GM18519 (cell line): ENCODE measurements at regions not wholly inside any gene's neighbourhood (a gene's known extent, or its start where the extent isn't known, plus 50 kb on each side); places are given as distances from the start of the nearest gene placed in this dataset.

Experiments
- ATAC-seq: cut with Tn5 transposase; IDR thresholded peaks from one replicate; pipeline ENCODE4 v1.9.1; 2021; ENCODE audit warnings: mild to moderate bottlenecking, moderate library complexity; ENCODE audit not compliant: unreplicated experiment, low FRiP score

DNA sequence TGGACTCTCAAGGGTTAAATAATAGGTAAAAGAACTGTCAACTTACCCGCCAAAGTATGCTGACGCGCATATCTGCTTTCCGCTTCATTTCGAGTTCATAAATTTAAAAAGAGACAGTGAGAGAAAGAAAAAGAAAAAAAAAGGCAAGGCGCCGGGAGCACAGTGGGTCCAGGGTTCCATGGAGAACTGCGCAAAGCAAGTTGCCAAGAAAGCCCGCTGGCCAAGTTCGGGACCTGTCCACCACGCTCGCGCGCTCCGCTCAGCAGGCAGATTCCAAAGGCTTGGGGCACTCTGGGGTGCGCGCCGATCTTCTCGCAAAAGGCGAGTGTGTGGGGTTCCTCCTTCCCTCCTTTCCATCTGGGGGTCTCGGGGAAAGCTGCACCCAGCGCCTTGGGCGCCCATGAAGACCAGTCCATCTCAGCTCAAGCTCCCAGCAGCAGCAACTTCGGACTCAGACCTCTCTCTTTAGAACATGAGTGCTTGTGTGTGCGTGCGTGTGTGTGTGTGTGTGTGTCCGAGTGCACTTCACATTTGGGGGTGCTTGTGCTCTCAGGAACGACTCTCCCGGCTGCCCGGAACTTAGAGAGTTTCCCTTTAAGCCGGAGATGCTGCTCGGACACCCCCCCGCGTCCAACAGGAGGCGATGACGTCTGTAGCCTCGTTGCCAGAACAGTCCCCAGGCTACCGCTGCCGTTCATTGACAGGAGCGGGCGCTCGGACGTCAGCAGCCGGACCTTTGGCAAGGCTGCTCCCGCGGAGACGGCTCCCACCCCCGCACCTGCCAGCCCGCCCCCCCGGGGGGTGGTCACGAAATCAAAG is 180.0 kb downstream of the TBXT start:
- ATAC-seq, result no peak

DNA sequence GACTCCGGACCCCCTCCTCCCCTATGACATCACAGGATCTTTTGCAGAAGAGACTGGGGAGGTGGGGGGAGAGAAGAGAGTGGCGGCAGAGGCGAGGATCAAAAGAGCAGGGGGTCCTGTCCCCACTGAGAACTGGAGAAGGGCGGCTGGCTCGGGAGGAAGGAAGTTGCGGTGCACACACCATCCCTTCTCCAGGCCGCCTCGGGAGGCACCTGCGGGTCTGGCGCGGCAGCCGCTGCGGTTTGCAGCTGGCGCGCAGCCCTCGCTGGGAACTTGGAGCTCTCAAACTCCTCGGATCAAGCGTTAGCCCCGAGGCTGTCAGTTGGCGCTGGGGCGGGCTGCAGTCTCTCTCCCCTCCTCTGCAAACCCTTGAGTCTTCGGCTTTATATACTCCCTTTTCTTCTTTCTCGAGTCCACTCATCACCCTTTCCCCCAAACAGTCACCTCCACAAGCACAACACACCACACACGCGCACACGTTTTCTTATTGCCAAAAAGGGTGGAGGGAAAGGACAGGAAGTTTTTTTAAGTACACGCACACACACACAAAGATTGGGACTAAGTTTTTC is 180.7 kb downstream of the TBXT start:
- no peak for ATAC-seq

DNA sequence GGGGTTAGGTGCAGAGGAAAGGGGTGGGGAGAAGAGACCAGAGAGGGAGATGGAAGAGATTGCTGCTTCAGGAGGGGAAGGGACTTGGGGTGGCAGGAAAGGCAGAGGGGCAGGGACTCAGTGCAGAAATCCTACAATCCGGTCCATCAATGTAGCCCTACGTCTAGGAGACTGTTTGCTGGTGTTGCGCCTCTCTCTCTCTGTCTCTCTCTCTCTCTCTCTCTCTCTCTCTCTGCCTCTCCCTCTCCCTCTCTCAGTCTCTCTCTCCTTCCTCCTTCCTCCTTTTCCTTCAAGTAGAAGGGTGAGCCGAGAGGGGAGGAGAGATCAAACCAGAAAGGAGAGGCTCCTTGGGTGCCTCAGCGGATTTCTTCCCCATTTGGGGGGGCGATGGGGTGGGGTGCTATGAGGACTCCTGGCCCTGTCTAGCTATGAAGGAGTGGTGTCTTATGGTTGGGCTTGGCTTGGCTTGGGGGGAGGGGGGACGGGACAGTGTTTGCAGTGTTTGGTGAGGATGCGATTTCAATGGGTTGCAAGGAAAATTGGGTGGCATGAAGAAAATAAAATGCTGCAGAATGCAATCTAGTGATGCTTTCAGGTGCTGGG is 181.2 kb downstream of the TBXT start:
- no peak for ATAC-seq

DNA sequence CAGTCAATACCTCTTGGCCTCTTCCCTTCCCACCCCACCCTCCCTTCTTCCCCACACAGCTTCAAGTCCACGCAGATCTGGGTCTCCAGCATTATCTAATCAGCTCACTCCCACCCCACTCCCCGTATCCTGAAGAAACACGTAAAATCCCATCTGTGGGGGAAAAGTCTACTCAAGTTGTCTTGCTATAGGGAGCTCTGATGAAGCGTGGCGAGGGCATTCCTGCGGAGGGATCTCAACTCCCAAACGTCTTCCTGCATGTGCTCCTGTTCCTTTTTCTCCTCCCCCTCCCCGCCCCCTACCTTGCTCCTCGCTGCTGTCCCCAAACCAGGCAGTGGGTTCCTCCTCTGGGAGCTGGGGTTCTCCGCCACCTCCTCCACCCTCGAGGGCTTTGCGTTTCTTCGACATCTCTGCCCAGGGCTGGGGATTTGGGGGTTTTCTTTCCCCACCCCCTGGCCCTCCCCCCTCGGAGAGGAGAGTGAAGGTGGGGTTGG is 181.8 kb downstream of the TBXT start:
- no peak for ATAC-seq

DNA sequence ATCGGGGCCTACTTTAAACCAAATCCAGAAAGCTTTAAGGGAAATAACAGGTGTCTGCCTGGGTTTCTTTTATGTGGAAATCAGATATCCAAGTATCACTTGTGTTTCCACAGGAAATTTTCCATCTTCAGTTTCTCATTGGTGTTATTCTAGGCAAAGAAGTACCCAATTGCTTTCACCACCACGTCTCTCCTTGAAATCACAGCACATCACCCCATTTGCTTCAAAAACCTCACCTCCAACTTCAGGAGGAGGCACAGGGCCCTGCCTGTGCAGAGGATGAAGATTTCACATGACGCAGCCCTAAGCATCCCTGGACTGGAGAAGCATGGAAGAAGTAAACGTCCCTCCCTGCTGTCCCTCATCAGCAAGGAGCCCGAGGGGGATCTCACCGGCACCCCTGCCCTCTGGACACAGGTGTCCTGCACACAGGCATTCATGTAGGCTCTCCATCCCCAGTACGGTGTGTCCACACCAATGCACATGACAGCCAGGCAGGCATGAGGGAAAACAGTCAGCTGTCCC is 182.3 kb downstream of the TBXT start:
- no peak for ATAC-seq

DNA sequence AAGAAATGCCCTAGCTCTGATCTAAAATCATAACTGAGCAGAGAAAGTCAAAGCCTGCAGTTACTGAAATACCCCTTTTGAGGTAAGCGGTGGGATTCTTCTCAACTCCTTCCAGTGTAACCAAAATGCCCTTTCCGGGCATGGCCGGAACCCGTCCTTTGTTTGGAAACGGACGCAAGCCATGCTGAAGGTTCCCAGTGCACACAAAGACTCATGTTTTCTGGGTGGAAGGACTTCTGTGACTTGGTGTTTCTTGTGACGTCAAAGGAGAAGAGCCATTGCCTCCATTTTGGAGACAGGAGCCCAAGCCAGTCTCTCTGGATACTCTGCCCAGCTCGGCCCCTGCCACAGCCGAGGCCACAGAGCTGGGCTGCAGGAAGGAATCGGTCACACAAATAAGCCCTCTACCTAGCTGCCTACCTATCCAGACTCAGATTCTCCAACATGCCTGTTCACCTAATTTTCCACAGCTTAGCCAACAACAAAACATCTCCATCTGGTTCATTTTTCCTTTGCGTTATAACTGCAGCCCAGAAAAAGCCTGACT is 182.8 kb downstream of the TBXT start:
- ATAC-seq, result no peak

DNA sequence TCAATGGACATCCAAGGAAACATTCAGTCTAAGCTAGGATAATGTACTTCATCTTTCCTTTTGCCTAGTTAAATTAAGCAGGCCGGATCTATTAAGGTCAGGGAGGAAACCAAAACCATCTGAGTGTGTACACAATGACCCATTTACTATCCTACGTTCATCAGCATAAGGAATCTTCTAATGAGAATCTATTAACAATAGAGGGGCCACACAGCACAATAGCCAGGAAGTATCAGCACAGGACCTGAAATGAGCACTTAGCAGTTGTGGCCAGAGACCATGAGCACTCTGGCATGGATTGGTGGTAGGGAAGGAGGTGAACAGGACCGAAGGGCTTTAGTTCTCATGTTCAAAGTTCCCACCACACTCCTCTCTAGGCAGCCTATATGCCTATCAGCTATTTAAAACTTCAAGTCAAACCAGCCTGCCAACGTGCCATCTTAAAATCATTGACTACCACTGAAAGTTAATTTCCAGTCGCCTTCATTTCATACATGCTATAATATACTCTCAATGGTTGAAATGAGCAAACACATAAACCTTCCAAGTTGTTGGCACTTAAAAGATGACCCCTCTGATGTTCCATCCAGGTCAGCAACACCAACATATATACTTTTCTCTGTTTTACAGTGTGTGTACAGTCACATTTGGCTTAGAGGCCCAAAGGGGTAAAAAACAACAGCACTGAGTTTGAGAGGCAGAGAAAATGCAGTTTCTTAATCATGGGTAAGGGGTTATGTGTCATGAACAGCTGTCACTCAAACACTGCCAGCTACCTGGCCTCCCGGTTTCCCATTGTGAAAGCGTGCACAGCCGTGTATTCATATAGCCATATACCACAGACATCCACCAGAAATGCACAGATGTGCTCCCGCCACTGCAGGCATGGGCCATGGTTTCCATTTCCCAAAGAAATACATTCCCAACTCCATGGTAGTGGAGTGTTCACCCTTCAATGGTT is 184.3 kb downstream of the TBXT start:
- no peak for ATAC-seq

DNA sequence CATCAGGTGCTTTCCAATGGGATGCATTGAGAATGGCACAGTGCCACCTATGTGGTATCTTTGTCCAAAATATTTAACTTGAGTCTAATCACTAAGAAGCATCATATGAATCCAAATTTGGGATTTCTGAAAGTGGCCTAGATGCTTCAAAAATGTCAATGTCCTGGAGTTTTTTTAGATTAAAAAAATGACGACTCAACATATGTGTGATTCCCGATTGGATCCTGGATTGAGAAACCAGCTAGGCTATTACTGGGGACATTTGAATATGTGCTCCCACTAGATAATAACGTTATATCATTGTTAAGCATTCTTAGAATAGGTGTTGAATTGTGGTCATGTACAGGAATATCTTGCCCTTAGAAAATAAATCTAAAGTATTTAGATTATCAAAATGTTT is 189.2 kb downstream of the TBXT start:
- no peak for ATAC-seq

DNA sequence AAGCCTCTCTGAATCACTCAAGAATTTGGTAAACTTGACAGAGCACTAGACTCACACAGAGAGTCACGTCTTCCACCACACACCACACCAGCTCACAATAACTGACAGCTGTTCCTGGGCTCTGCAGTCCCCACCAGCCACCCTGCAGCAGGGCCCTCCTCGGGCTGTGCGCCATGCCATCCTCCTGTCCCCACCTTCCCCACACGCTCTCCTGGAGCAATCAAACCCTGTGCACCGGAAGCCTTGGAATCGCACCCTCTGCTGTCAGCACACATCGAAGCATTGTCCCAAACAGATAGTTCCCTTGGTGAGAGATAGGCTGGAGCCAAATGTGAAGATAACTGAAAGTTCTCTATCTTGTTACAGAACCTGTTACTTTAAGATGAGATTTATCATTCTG is 191.0 kb downstream of the TBXT start:
- ATAC-seq, result no peak

DNA sequence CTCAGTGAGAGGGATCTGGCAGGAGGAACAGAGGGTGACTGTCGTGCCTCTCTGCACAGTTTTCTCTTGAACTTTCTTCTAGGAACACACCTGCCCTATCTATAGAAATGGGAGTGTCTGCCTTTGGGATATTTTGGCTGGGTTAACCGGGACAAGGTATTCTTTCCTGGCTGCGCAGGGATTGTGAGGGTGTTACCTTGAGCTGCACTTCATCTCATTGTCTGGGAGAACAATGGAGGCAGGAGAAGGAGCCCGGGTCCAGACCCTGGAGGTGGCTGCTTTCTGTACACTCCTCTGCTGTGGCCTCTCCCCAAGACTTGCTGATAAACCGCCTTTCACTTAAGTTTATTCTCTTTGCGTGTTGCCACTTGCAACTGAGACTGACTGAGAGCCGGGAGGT is 192.8 kb downstream of the TBXT start:
- no peak for ATAC-seq

DNA sequence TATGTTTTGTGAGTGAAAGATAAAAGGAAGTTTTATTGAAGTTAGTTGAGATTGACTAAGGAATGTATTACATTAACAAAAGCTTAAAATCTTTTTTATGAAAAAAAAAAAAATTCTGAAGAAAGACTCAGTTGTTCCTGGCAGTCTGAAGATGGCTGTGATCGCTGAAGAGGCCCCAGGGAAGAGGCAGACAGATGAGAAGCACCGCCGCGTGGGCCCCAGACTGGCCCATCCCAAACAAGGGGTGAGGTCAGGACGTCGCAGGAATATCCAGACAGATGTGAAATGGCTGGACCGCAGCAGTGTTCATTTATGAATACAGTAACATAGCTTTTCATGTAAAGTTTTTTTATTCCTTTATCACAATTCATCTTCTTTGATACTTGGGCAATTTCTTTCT is 194.2 kb downstream of the TBXT start:
- ATAC-seq, result no peak

DNA sequence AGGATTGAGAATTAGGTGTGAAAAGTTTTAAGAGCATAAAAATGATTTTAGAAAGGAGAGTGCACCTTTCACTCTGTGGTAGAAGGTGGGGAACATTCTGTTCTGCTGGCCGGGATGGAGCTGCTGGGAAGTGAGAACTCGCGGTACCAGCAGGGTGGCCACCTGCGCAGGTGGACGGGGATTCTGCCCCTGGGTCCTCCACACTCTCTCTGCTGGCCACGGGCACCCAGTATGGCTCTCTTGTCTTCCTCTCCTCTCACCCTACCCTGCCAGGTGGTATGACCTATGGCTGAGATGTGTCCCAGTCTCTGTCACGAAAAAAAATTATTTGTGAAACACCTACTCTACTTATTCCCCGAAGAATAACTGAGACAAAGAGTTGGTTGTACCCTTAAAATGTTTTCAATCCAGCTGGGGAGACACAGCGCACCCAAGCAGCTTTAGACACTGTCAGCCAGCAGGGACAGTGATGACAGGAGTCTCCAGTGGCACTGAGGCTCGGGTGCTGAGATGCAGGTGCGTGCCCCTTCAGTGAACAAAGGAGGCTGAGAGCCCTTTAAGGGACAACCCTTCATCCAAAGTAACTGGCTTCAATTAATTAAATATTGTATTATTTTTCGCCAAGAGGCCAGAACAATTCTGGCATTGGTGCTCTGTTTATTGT is 195.4 kb downstream of the TBXT start:
- ATAC-seq, result no peak

DNA sequence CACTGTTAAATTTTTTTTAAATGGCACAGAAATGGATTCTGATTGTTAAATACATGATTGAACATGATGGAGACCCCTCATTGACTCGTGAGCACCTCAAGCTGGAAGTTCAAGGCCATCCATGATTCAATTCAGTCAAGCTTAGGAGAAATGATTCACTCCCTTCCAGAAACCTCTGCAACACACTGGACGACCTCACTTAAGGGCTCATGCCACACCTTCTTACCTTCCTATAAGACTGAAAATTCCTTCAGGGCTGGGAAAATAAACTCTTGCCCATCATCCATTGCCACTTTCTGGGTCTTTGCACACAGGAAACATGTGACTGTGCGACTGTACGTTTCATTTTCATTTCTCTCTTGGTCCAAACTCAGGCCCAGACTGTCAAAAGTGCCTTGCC is 196.4 kb downstream of the TBXT start:
- no peak for ATAC-seq

DNA sequence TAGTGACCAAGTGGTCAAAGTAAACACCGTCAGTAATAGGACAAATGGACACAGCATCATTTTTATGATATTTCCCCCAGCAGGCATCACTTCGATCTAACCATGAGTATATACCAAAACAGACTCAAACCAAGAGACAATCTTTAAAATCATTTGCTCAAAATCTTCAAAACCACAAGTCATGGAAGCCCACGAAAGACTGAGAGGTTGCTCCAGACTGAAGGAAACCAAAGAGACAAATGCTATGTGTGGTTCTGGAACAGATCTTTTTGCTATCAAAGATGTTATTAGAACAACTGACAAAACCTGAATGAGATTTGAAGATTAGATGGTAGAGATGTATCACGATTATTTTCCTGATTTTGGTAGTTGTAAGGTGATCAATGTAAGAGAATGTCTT is 197.7 kb downstream of the TBXT start:
- no peak for ATAC-seq

DNA sequence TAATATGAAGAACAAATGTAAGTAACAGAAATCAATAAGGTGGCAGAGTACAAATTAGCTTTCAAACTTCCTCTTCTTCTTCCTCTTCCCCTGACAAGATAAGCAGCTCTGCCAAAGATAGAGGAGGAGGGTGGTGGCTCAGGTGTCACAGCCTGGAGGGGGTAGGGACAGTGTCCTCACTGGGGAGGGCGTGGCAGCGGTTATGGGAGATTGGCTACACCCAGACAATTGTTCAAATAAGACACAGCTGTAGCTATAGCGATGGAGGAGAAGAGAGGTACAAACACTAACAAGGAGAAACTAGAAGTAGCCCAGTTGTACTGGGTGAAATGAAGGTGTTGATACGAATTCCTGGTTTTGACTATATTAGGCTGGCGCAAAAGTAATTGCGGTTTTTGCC is 198.5 kb downstream of the TBXT start:
- ATAC-seq, result no peak

DNA sequence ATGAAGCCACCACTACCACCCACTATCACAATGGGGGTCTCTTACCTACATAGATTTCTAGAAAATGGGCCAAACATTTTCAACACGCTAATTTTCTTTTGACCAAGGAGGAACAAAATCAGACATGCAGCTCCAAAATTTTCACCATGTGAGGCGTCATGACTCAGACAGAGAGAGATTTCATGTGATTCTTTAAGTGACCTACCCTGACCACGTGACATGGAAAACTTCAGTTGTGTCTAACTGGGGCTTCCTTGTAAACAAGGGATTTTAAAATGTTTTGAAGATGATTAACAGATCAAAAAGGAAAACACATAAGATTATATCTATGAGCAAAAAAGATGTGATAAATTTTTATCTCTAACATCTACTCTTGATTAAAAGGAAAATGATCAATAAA is 199.2 kb downstream of the TBXT start:
- ATAC-seq, result no peak

DNA sequence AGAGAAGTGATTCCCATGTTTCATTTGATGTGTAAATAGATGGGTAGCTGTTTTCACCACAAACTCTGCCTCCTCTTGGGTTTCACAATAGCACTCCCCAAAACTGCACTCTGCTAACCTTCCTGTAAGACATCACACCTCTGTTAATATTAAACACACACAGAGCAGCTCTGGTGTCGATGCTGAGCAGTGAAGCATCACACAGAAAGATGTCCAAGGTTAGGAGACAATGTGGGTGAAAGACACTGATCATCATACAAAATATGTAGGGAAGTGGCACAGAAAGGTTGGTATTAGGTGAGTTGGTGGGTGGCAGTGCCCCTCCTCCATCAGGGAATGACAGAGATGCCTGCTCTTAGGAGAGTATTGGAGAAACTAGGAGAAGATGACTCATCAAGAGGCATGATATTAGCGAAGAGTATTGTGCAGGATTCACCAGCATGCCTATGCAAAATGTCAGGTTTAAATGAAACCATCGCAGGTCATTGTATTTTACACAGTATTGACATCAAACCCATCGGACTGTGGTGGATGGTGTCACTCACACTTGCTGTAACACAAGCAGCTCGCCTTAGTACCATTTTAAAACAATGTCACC is 199.7 kb downstream of the TBXT start:
- ATAC-seq, result no peak

DNA sequence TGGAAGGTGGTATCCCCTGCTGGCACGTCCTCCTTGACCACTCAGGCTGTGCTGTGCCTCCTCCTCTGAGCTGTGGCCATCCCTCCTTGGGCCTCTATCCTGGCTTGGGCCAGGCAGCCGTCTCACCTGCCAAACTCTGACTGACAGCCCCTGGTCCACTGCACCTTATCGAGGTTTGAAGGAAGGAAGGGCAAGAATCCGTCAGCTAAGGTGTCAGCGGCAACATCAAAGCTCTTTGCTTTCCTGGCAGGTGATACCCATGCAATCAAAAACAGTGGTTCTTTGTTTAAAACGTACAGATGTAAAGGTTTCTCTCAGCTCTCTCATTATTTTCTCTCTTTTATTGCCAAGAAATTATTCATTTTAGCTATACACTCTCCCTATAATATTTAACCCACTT is 203.9 kb downstream of the TBXT start:
- ATAC-seq, result no peak

DNA sequence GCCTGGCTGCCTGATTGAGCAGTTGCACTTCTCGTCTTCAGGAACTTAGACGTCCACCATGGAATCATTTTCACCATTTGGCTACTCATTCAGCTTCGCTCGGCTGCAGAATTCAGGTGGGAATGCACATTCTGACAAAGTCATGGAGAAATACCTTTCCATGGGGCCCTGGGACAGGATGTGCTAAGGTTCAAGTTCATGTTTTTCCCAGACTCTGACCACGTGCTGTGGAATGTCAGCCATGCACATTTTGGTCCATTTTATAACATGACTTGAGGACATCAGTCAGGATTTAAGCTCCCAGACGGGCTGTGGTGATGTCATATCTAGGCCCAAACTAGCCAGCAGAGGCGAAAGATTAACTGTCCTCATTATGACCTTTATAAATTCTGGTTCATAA is 205.3 kb downstream of the TBXT start:
- no peak for ATAC-seq
